Smooth muscle cell of the brain vasculature (primary cell): ENCODE measurements at regions not wholly inside any gene's neighbourhood (a gene's known extent, or its start where the extent isn't known, plus 50 kb on each side); places are given as distances from the start of the nearest gene placed in this dataset.

Experiments
- DNase-seq: peaks from one replicate; pipeline ENCODE4 v3.0.0-alpha.2; 2012; ENCODE audit warnings: low read depth, low spot score

DNA sequence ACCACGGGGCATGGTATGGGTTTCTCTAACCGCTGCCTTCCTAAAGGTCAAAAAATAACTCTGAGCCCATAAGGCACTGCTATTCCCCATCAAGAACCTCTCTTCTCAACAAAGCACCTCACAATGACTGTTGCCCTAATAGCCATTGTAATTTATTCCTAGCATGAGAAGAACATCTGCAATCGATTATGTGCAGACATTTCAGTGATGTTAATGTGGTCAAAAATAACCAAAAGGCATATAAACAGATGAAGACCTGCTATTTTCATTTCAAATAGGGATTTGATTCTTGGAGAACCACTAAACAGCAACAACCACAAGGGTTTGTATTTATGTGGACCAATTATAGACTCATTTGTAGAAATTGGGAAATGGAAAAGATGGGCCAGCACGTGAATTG lies 356.6 kb downstream of the FBXO15 start:
- no peak for DNase-seq

DNA sequence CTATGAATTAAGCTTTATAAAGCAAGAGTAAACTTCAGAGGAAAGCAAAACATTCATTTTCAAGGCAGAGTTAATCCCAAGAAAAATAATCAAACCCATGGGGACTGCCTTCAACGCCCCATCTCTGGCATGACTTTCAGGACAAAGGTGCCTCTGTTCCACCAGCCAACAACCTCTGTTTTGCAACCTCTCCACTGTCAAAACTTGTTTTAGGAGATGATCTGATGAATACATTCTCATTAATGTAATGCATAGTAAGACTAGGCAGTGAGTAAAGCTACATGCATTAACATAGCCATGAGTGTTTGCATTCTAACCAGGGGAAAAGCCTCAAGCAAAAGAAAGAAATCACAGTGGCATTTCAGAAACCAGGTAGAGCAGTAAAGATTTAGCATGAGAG lies 357.0 kb downstream of the FBXO15 start:
- DNase-seq, result no peak

GRCh38 chr18:73787316-73787715 lies 360.3 kb downstream of the FBXO15 start:
- DNase-seq, result no peak

GRCh38 chr18:73785300-73785699 lies 362.3 kb downstream of the FBXO15 start:
- DNase-seq, result no peak

- DNase-seq, result no peak
Observed at GRCh38 chr18:73784853-73785252, 362.8 kb downstream of the FBXO15 start.

GRCh38 chr18:73782405-73782804 lies 365.2 kb downstream of the FBXO15 start:
- no peak for DNase-seq

- no peak for DNase-seq
Observed at GRCh38 chr18:73780218-73780617, 367.4 kb downstream of the FBXO15 start.

- DNase-seq, result no peak
Observed at GRCh38 chr18:73778032-73778359, 369.6 kb downstream of the FBXO15 start.

- no peak for DNase-seq
Observed at GRCh38 chr18:73777356-73778031, 370.1 kb downstream of the FBXO15 start.

DNA sequence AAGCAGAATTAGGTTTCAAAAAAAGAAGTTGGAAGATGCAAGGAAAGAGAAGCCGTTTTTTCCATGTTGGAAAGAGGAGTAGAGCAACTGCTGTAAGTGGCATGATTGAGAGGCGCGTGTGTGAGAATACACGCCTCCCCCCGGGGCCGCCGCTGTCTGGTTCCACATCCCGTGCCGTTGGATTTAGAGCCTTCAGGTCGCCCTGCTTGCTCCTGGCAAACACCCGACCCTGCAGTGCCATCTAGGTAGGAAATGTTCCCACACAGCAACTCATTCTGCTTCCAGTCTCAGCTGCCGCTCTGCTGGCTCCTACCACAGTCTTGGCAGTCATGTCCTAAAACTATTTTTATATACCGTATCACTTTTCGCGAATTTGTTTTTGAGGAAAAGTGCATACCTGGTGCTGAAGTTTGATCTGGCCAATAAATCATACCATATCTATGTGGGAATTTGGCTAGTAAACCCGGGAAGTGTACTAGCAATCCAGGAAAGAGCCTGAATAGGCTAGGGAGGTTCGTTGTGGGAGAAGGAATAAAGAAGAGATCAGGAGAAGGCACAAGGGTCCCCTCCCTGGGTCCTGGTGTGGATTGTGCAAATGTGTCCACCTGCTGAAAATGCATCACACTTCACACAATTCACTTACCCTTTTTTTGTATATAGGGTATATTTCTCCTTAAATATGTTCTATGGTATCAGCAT lies 372.7 kb downstream of the FBXO15 start:
- no peak for DNase-seq

DNA sequence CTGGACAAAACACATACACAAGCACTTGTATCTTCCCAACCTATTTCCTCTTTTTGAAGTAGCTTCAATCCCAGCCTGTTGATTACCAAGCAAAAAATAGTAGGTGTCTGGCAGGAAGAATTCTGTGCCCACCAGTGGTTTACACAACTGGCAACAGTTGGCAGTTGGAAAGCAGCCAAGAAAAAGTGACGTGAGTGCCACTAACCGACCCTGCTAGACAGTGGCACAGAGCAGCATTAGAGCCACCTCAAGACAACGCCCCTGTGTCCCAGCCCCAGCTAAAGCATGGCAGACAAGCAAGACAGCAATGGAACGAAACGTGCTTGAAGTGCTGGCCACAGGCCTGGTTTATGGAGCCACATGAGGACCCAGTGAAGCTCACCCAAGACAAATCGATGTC lies 379.6 kb downstream of the FBXO15 start:
- no peak for DNase-seq

DNA sequence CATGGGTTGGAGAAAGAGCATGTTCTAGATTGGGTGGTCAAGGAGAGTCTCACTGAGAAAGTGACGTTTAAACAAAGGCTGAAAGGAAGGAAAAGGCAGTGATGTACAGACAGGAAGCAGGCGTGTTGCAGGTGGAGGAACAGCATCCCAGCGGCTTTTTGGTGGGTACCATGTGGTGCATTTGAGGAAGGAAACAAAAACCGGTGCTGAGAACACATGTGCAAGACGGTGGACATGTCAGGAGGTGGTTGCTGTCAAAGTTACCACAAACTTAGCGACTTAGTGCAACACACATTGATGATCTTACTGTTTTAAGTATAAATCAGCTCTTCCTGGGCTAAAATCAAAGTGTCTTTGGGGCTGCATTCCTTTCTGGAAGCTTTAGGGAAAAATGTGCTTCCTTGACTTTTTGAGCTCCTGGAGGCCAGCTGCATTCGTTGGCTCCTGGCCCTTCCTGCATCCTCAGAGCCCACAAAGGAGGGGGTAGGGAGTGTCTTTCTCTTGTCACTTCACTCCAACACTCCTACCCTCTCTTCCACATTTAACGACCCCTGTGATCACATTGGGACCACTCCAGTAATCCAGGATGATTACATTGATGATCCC lies 380.6 kb downstream of the FBXO15 start:
- no peak for DNase-seq

DNA sequence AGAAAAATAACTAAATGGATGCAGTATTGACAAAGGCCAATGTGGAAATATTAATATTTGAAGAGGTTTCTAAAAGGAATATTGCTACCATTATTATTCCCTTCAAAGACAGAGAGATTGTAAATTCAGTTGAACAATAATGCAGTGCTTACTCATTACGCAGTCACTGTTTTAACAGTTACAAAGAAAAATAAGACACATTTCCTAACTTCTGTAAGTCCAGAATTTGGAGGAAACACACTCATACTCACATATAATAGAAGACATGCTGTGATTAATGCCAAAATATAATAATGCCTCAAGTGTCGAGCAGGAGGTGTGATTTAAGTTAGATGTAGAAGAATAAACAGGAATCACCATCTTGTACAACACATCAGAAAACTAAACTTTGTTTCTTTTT lies 389.2 kb downstream of the FBXO15 start:
- no peak for DNase-seq

- DNase-seq, result peak; percentile 17
Observed at GRCh38 chr18:73756256-73757091, 391.2 kb downstream of the FBXO15 start.

GRCh38 chr18:73752965-73753364 lies 394.7 kb downstream of the FBXO15 start:
- no peak for DNase-seq

DNA sequence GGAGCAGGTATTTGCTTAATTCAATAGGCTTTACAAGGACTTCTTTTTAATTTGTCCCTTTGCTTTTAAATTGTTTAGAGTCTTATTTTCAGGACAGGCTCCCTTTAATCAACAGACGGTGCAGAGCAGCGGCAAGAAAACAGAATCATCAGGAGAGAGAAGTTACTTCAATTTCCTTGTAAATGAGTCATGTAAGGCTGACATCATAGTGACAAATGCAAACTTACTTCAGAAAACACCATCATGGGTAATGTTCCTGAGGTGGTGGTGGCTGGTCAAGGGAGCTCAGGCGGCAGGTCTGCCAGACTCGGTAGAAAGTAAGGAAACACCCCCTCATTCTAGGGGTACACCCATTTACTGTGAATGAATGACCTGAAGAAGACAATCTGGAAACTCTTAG lies 395.1 kb downstream of the FBXO15 start:
- DNase-seq, result no peak

- no peak for DNase-seq
Observed at GRCh38 chr18:73750052-73750451, 397.6 kb downstream of the FBXO15 start.

GRCh38 chr18:73749304-73749703 lies 398.3 kb downstream of the FBXO15 start:
- no peak for DNase-seq

GRCh38 chr18:73748731-73749130 lies 398.9 kb downstream of the FBXO15 start:
- DNase-seq, result no peak

- no peak for DNase-seq
Observed at GRCh38 chr18:73746101-73746500, 401.5 kb downstream of the FBXO15 start.

GRCh38 chr18:73742957-73743356 lies 404.7 kb downstream of the FBXO15 start:
- no peak for DNase-seq

GRCh38 chr18:73741946-73742345 lies 405.7 kb downstream of the FBXO15 start:
- DNase-seq, result no peak
